ENCODE measurements at regions not wholly inside any gene's neighbourhood (a gene's known extent, or its start where the extent isn't known, plus 50 kb on each side); places are given as distances from the start of the nearest gene placed in this dataset.

- DNase-seq (ENCODE audit: low spot score) = no peak
Measured at GRCh38 chr2:147649286-147649685, 195.5 kb upstream of the ACVR2A start.

GRCh38 chr2:147648471-147648870 lies 196.4 kb upstream of the ACVR2A start:
- no peak for DNase-seq (ENCODE audit: low spot score)

DNA sequence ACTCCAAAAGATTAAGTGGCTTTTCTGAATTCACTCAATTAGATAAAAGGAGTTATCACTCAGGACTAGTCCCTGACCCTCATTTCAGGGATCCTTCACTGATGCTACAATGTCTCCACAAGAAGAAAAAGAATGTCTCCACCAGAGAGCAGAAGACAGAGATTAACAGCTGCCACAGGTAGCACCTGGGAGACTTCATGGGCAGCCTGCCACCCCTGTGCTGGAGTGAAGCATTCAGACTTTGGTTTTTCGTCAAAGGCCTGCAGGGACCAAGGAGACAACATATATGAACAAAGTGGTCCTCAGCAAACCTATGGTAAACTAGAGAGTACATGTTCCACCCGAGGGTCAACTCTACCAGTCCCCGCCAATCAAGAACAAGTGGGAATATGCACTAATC lies 197.0 kb upstream of the ACVR2A start:
- no peak for DNase-seq (ENCODE audit: low spot score)

DNA sequence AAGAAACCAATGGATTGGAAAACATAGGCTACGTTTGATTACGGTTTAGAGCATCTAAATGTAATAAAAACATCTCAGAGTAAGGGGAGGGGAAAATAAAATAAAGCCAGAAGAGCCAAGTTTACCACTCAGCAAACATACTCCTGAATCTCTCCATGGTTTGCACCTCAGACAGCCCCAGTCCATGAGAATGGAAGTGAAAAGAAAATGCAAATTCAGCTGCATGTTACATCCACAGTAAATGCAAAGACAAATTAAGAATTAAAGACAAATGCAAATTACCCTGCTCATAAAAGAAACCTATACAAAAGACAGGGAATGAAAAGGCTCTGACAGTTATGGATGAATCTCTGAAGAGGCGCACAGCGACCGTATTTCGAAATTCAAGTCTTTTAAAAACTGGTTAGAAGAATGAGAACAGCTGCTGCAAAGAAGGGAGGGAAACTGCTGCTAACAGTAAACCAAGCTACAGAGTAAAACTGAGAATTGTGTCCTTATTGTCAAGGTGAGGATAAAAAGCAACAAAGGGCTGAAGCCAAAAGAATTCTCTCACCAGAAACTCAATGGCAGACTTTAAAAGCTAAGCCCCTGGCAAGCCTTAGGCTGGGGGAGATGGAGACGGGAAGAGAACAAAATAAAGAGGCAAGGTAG lies 197.9 kb upstream of the ACVR2A start:
- no peak for DNase-seq (ENCODE audit: low spot score)

DNA sequence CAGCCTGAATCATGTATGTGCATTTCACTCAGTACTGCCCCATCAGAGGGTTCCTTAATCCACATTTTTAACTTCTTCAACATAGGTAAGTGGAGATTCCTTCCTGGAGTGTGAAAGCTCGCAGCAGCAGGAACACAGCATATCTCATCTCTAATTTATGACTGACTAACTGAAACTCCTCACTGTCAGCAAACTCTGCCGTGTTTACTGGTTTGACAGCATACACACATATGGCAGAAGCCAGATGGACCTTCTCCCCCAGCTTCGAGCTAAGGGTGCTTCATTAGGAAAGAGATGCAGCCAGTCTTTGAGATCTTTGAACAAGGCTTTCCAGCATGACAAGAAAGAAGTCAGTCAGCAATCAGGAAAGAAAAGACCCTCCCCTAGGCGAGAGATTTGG lies 200.3 kb upstream of the ACVR2A start:
- DNase-seq (ENCODE audit: low spot score) = no peak

DNA sequence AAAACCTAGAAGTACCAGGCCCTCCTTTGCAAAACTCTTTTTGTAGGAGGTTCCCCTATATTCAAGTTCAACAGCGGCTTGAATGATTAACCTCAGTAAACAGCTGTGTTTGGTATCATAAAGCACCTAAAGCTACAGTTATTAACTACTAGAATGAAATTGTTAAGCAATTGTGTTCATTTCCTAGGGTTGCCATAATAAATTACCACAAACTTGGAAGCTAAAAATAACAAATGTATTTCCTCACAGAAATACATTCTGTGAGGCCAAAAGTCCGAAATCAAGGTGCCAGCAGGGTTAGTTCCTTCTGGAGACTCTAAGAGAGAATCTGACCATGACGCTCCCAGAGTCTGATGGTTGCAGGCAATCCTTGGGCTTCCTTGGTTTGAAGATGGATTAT lies 202.1 kb upstream of the ACVR2A start:
- no peak for DNase-seq (ENCODE audit: low spot score)

GRCh38 chr2:147641651-147642050 lies 203.2 kb upstream of the ACVR2A start:
- DNase-seq (ENCODE audit: low spot score) = no peak

DNA sequence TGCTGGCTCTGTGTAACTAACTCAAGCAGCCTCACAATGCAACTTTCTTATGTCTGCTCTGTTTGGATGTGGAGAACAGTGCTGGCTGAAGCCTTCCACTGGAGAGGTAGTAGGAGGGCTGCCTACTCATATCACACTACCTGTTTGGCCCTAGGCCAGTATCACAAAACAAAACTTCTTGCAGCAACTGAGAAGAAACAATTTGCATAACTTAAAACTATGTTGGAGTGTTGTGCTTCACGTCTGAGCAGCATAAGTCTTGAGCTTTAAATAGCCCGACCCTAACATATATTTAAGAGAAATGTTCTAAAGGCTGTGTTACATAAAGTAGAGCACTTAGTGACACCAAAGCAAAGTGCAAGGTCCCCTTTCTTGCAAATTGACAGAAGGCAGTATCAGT lies 204.9 kb upstream of the ACVR2A start:
- no peak for DNase-seq (ENCODE audit: low spot score)

DNA sequence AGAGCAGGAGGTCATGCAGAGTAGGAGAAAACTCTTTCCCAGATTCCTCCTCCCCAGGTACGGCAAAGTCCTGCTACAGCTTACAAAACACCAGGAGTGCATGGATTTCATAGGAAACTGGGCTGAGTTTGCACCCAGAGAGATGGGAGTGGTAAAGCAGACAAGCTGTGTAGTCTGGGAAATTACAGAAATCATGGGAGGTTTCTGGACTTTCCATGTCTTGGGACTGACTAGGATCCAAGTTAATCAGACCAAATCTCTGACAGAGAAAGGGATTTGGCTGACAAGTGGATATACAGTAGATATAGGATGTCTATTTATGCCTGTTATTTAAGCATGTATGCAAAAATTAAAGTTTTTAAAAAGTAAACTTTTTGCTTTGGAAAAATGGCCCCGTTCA lies 205.4 kb upstream of the ACVR2A start:
- DNase-seq (ENCODE audit: low spot score) = no peak

DNA sequence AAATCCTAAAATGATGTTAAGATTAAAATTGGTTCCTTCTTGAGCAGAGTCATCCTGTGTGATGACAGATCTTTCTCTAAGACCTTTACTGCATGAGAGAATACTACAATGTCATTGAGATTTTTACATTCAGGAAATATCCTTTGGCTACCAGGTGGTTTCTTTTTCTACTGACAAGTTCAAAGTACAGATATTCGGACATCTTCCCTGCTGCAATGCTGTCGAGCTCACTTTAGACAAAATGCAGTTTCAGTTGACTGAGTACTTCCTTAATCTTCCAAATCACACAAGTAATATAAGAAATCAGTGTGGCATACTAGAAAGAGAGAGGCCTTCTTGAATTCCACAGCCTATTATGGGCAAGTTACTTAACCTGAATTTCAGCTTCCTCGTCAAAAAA lies 207.9 kb upstream of the ACVR2A start:
- no peak for DNase-seq (ENCODE audit: low spot score)

- DNase-seq (ENCODE audit: low spot score) = no peak
Measured at GRCh38 chr2:147636238-147636882, 208.5 kb upstream of the ACVR2A start.

GRCh38 chr2:147634826-147635225 lies 210.0 kb upstream of the ACVR2A start:
- no peak for DNase-seq (ENCODE audit: low spot score)

GRCh38 chr2:147632198-147632597 lies 212.6 kb upstream of the ACVR2A start:
- DNase-seq (ENCODE audit: low spot score) = no peak

DNA sequence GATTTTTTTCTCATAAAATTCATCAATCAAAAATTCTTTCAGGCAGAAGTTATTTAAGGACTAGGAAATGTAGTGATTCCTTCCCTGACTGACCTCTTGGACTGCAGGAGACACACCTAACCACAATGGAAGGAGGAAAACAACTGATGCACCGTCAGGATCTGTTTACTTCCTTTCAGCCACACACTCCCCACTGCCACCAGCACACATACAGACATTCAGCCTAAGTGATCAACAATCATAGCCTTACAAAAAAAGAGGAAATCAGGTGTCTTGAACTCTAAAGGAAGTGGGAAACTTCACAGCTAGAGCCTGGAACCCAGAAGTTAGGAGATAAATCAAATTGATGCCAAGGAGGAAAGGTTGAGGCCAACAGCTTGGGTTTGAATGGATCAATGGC lies 213.5 kb upstream of the ACVR2A start:
- DNase-seq (ENCODE audit: low spot score) = no peak

DNA sequence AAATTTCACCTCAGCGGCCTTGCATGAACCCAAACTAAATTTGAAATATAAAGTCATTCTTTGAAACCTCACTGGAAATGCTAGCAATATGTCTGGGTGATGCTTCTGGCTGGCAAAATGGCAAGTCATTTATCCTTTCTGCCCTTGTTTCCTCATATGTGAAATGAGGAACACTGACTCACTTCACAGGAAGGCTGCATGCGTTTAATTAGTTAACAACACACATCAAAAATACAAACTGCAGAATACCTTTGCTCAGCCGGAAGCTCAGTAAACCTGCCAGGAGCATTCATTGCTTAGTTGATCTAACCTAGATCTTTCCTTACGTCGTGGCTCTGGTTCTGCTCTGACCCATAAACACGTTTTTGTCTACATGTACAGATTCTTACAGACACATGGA lies 214.2 kb upstream of the ACVR2A start:
- DNase-seq (ENCODE audit: low spot score) = no peak

DNA sequence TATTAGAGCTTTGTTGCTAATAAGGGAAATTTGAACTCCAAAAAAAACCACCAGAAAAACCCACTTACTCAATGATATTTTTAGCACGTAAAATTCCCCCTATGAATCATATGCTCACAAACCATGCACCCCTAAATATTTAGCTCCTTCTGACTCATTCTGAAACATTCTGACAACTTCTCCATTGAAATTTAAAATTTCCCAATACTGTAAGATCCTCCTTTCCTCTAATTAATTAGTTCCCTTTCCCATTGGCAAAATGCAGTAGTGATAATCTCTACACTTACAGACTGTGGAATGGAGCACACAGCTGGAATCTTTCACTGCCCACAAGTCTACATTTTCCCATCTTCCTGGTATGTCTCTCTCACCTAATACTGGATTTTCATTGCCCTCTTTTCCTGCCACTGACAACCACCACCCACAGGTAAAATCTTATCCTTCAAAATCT lies 215.8 kb upstream of the ACVR2A start:
- DNase-seq (ENCODE audit: low spot score) = no peak

GRCh38 chr2:147623328-147623727 lies 221.5 kb upstream of the ACVR2A start:
- DNase-seq (ENCODE audit: low spot score) = no peak

DNA sequence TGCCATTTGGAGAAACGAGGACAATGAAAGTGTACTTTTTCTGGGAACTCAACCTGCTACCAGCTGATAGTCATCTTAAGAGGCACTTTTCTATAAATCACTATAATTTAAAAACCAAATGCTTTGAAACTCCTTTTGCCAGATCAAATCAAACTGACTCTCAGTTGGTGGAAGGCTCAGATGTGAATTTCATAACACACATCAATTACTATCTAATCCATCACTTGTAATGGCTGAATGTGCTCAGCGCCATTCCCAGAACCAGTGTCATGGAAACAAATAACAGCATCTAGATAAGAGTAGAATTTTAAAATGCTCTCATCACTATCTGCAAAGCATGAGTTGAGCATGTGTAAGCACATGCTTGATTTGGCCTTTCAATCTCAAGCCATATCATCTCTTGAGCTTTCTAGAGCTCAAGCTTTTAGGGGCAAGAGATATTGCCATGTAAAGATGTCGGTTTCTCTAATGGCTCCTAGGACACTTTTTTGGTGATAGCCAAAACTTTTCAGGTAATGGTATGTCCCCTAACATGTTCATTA lies 223.1 kb upstream of the ACVR2A start:
- DNase-seq (ENCODE audit: low spot score) = no peak

- no peak for DNase-seq (ENCODE audit: low spot score)
Measured at GRCh38 chr2:147619808-147620207, 225.0 kb upstream of the ACVR2A start.

- no peak for DNase-seq (ENCODE audit: low spot score)
Measured at GRCh38 chr2:147615726-147616125, 229.1 kb upstream of the ACVR2A start.

GRCh38 chr2:147614979-147615470 lies 229.8 kb upstream of the ACVR2A start:
- DNase-seq (ENCODE audit: low spot score) = no peak

GRCh38 chr2:147614471-147614870 lies 230.4 kb upstream of the ACVR2A start:
- DNase-seq (ENCODE audit: low spot score) = no peak

- no peak for DNase-seq (ENCODE audit: low spot score)
Measured at GRCh38 chr2:147610496-147611040, 234.3 kb upstream of the ACVR2A start.

Data from SK-N-DZ (cell line).